Loucy (cell line): ENCODE measurements at regions not wholly inside any gene's neighbourhood (a gene's known extent, or its start where the extent isn't known, plus 50 kb on each side); places are given as distances from the start of the nearest gene placed in this dataset.
"Not testable (repeated sequence)": the region's sequence is repeated elsewhere in the genome, so short reads cannot be mapped to it uniquely, and the experiment has no call there.

Experiments
- CTCF ChIP-seq: fragments of 200-600 bp; sonication (generic); conservative IDR thresholded peaks from 2 replicates; pipeline ENCODE4 v1.5.1; 2014; ENCODE audit warnings: mild to moderate bottlenecking, antibody characterized with exemption, low read length
- EZH2phosphoT487 ChIP-seq: fragments of 200-600 bp; IDR thresholded peaks from 2 replicates; pipeline ENCODE4 v1.6.1; 2018; ENCODE audit warnings: antibody characterized with exemption, mild to moderate bottlenecking, moderate library complexity, borderline replicate concordance

DNA sequence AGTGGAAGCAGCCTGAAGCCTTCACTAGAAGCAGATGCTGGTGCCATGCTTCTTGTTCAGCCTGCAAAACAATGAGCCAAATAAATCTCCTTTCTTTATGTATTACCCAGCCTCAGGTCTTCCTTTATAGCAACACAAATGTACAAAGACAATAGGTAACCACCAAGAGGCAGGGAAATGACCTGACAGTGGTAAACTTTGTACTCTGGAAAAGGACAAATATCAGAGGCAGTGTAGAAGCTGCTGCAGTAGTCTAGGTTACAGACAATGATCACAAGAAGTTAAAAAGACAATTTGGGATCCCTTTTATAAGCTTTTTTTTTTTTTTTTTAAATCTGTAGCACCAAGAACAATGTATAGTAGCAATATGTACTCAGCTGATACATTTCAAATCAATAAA, 76.7 kb upstream of the POMZP3 start:
- not testable (repeated sequence) for TF ChIP-seq CTCF, EZH2phosphoT487
